GM21367 (cell line): ENCODE measurements at regions not wholly inside any gene's neighbourhood (a gene's known extent, or its start where the extent isn't known, plus 50 kb on each side); places are given as distances from the start of the nearest gene placed in this dataset.

Experiments
- ATAC-seq: cut with Tn5 transposase; IDR thresholded peaks from one replicate; pipeline ENCODE4 v1.9.1; 2021; ENCODE audit not compliant: unreplicated experiment

DNA sequence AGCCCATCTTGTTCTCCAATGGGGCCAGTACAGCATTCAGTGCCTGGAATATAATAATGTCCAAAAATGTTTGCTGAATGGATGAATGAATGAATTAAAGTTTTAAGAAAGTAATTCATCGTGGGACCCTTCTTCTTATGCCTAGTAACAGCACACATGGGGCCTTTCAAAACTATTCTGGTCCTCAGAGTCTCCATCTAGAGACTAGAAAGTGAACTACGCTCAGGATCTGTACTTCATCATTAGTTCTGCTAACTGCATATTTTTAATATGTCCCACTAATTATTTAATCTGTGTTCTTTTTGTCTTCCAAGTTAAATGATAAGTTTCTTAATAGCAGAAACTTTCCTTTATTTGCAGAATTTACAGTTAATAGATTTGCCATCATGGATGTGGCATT, 172.5 kb downstream of the SMAD2 start:
- ATAC-seq: no peak

DNA sequence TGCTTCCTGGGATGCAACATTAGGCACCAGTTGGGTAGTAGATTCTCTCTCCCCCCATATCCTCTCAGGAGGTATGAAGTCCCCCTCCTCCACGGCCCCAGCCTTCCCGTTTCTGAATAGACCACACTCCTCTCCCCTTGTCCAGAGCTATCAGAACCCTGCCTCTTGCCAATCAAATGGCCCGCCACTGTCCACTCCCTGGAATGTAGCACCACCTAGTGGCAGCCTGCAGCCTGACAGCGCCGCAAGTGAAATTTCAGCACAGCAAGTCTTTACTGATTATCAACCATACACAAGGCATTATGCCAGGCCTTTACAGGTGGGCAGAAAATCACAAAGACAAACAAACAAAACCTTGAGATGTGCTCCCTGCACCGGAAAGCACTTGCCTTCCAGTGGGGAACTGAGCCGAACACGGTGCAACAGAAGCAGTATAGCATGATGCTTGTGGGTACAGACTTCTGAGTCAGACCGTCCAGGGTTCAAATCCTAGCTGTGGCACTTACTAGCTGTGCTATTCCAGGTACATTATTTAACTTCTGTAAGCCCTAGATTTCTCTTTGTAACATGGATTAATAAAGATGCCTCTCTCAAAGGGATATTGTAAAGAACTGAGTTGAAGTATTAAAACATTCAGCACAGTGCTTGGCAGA, 174.0 kb downstream of the SMAD2 start:
- ATAC-seq: peak; percentile 73

DNA sequence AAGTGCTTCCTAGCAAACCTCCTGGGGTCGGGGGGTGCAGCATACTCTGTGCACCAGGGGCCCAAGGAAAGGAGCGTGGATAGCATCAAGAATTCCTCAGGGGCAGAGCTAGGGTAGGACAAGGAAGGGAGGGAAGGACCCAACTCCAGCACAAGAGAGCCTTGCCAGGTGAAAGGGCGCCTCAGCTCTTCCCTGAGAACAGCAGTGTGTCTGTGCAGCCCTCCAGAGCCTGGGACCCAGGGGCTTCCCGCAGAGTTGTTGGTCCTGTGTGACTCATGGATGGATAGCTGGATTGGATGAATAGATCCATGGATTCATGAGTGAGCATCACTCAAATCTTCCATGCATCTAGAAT, 175.4 kb downstream of the SMAD2 start:
- no peak for ATAC-seq

DNA sequence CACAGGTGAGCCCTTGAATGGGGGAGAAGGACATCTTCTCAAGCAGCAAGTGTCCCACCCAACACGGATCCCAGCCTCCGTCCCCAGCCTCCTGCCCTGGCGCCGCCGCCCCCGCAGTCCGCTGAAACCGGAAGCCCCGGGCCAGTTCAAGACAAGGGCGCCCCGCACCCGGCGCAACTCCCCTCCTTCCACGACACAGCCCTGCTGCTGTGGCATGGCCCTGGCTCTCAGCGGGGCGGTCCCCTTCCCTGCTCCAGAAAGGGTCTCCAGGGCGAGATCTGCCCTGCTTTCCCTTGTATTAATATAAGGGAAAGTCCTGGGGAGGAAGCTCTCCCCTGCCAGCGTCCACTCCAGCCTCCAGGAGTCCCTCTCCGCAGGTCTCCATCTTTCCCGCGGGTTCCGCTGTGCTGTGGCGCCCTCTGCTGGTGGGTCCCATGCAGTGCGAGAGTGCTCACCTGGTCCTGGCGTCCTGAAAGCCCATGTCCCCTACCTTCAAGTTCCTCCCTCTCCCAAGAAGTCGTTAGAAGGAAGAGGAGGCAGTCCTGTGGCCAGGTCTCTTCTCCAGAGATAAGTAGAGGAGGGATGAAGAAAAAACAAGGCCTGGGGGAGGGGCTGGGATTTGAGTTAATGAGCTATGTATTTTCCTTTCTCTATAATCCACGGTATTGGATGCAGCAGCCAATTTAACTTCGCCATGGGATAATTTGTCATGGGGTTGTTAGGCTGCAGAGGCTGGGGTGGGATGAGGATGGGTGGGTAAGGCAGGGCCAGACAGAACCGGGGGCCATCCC, 176.0 kb downstream of the SMAD2 start:
- ATAC-seq: no peak

DNA sequence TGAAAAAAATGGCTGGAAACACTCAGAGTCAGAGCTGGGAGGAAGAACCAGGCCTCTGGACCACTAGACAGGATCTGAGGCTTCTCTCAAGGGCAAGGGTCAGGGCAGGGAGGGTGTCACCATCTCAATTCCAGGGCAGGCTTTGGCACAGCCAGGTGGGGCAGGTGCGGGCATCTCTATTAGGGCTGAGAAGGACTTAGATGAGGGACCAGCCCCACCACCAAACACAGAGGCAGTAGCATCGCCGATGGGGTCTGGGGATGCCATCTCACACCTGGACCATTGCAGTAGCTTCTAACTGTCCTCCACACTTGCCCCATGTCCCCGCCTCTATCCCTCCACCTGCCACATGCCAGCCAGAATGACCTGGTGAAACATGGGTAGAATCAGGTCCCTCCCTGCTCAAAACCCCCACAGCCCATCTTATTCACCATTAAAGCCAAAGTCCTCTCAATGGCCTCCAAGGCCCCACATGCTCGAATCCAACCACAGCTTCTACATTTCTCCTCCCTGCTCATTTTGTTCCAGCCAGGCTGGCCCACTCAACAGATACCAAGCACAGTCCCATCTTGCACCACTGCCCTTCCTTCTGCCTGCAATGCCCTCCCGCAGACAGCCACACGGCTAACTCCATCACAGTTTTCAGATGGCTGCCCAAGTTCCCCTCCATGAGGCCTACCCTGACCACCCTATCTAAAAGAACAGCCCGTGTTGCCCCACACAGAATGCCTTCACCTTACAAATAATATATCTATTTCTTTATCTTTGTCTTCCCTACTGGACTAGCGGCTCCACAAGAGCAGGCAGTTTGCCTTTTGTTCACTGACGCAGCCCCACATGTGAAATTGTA, 177.4 kb downstream of the SMAD2 start:
- no peak for ATAC-seq

DNA sequence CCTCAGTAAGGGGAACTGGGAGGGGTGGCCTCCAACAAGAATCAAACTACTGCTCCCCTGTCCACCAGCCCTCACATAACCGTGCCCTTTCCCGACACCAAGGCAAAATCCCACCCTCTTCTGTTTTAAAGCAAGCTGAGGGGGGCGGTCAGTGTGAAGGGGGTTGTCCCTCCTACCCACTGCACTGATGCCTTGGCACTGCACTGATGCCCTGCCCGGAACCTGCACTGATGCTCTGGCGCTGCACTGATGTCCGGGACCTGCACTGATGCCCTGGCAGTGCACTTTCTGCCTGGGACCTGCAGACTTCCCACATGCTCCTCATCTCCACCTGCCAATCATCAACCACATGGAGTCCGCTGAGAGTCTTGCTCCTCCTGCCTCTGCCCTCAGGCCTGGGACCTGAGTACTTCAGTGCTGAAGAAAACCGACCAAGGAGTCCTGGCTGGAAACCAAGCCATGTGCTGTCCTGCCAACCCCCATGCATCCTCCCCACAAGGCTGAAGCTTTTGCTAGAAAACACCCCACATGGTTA, 179.5 kb downstream of the SMAD2 start:
- no peak for ATAC-seq

DNA sequence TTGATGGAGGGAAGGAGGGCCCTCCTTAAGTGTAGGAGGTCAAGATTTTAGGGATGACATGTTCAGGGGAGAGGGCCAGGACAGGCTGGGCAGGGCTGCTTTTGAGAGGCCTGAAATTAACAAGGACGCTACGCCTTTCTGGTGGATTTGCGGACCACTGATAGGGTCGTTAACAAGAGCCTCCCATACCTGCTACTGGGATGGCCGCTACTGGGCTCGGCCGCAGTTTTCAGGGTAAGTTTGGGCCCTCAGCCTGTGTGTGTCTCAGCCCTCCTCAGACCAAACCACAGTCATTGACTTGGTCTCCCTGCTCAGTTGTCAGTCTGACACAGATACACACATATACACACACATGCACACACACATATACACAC, 180.9 kb downstream of the SMAD2 start:
- no peak for ATAC-seq

DNA sequence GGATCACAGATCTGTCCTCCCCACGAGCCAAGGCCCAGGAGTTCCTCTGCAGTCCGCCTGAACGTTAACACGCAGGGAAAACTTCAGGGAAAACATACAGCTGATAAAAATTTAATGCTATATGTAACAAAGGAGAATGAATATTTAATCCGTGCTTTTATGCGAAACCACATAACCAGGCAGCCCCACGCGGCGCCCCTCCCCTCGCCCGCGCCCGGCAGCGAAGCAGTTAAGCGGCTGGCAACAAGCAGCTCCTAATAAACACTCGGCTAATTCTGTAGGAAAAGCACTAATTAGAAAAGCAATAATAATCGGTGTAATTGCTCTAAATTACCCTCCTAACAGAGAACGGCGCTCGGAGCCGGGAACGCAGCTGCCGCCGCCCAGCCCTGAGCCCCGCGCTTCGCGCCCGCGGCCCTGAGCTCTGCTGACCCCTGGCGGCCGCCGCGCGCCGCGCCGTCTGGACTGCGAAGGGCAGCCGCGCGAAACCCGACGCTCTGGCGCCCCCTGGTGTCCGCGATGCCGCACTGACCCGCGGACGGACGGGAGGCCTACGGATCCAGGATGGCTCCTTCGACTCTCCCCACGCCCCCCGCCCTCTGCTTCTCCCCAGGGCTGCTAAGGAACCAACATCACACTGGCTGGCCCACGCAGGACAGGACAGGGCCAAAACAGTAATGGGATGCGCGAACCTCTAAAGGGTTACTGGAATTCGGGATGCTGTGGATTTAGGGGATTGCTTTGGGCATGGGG, 181.4 kb downstream of the SMAD2 start:
- ATAC-seq: peak; percentile 86

DNA sequence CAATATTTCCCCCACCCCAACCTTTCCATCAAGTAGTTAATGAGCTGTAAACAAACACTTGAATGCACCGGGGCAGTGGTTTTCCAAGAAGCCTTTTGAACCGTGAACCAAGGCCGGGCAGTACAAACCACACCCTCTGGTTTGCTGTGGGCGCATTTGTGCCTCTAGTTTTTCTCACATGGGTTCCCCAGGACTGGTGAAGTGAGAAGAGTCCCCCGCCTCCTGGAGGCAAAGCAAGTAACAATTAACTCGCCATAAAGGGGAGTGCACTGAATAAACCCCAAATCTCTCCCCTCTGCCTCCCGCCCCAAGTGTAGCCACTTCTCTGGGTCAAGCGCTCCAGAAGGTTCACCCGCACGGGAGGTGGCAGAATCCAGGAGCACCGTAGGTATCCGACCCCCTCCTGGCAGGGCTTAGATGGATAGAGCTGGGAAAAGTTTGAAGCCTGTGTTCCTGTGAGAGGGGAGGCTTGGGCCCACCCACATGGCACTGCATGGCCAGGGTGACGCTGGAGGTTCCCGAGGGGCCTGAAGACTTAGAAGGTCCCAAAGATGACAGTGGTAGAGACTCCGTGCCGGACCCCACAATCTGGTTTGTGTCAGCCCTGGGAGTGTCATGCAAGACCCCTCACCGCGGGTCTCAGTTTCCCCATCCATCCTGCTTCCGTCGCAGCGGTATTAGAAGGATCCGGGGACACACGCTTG, 182.2 kb downstream of the SMAD2 start:
- no peak for ATAC-seq

DNA sequence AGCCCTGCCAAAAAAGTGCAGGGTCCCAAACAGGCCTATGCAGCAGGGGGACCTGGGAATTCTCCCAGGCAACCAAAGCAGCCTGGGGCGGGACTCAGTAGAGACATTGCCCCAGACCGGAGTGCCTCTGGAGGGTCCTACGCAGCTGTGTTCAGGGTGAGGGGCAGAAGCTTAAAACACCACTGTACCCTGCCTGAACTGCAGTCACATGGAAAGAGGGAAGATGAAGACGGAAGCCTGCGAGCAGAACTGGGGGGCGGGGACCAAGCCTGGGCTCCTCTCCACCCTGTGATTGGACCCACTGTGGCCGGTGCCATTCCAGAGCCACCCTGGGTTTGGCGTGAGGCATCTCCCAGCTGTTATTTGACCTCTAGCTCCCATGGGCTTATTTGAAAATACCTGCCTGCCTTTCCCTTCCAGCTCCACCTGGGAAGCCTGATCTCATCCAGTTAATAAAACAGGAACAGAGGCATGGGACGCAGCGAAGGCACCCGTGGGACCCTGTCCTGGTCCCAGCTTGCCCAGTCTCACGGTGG, 183.1 kb downstream of the SMAD2 start:
- ATAC-seq: no peak

DNA sequence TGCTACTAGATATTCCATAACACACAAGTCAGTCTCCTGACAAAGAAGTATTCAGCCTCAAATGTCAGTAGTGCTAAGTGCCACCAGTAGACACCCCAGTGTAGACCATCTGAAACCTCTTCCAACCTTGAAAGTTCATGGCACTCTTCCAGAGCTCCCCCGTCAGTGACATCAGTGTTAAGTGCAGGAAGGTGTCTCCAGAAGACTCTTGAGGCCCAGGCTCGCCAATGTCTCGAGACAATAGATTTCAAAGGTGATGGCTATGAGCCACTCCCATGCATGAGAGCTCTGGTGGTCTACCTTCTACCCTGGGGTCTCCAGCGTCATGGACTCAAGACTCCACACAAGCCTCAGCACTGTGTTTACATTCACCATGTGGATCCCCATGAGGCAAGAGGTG, 183.8 kb downstream of the SMAD2 start:
- ATAC-seq: no peak

DNA sequence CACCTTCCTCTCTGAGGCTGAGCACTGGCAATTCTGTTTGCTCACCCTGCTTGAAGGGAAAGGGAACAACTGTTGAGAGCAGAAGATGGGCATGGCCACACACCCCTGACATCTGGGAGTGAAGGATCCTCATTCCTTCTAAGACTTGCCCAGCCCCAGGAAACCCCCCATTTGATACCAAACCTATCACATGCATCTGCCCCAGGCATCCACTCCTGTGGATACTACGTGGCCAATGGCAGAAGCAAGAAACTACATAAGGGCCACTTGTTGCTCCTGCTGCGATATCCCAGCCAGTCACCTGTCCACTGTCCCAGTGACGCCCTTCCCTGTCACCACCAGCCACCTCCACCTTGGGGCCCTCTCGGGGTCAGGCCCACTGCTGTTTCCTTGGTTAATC, 185.2 kb downstream of the SMAD2 start:
- no peak for ATAC-seq

DNA sequence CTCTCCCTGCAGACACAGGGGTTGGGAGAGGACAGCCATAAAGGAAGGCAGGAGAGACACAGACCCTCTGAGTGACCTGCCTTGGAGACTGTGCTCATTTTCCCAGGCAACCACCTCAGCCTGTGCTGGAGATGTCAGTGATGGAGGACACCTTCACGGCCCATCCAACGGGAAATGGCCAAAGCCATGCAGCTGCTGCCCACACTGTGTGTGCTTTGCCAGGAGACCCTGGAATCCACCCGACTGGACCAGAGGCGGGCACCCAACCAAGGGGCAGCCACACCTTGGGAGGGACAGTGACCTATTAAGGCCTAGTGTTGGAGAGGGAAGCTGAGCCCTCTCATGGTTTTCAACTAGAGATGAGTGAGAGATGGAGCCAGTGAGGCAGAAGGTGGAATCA, 192.5 kb downstream of the SMAD2 start:
- no peak for ATAC-seq

DNA sequence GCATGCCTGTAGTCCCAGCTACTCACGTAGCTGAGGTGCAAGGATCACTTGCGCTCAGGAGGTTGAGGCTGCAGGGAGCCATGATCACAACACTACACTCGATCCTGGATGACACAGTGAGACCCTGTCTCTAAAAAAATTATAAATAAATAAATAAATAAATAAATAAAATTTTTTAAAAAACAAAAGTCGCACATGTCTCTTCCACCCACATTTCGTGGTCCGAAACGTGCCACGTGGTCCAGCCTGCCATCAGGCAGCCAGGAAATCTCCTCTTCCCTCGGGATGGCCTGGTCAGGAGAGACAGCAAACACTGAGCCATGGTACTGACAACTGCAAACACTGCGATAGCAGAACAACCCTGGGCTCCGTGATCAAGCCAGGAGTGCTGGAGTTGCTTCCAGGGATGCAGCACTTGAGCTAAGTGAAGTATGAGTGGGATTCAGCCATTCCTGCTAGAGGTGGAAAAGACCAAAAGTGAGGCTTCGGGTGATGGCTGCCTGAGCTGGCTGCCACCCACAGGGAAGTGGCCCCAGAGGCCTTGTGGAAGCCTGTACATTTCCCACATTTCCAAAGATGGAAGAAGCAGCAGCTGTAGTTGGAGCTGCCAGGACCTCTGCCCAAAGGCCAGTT, 193.1 kb downstream of the SMAD2 start:
- ATAC-seq: no peak

DNA sequence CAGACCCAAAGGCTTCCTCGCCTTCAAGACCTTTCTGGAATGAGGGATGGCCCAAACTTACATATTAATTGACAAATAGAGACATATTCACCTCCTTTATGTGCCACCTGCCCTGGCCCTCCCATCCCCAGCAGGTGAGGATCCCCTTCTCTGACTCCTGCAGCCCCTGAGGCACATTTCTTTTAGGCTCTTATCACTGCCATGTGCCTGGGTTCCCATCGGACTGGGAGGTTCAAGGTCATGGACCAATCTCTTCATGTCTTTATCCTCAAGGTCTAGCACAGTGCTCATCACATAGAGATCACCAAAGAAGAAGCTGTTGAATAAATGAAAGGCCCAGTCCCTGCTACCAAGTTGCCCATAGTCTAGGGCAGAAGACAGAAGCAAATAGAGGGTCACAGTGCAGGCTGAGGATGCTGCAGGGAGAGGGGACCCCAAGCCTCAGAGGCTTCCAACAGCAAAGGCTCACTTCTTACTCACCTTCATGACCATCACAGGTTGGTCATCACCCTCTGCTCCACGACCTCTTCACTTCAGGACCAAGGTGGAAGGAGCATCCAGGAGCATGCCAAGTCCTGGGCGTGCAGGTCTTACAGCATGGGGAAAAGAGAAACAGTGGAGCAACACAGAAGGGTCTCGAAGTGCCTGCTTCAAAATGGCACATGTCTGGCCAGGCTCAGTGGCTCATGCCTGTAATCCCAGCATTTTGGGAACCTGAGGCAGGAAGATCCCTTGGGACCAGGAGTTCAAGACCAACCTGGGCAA, 193.9 kb downstream of the SMAD2 start:
- no peak for ATAC-seq

DNA sequence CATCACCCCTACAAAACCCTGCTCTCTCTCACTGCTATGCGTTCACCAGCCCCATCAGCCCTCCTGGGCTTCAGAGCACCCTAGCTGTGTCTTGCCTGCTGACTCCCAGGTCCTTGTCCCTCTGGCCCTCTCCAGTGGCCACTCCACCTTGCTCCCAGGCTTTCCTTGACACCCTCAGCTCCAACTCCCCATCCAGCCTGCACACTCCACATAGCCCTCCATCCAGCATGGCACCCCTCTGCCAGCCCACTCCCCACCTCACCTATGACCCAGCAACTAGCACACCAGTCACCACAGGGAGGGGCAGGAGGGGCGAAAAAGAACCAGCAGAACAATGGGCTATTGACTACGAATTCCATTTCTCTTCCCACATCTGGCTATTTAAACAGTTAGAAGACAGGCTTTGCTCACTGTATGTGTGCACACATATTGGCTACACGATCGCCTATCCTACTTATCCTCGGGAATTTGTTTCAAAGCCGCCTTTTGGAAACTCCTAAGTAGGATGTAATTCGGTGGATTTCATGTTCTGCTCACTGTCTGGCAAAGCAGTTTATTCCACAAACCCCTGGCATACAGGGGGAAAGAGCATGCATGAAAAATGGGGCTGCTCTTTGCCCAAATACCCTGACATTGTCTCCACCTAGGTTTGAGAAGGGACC, 195.3 kb downstream of the SMAD2 start:
- no peak for ATAC-seq

DNA sequence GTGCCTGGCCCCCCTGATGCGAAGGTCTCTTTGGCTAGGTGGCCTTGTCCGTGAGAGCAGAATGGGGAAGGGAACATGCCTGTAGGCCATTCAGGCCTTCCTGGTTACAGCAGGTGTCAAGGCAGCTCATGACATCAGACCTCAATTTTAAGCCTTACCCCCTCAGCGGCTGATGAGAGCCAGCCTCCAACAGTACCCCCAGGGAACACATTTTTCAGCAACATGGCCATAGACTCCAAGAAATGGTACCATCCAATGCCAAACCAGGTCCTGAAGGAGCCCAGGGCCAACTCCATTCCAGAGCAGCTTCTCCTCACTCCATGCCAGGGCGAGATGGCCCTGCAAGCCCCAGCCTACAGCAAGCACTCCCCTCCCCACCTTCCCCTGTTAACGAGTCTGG, 199.2 kb downstream of the SMAD2 start:
- no peak for ATAC-seq

DNA sequence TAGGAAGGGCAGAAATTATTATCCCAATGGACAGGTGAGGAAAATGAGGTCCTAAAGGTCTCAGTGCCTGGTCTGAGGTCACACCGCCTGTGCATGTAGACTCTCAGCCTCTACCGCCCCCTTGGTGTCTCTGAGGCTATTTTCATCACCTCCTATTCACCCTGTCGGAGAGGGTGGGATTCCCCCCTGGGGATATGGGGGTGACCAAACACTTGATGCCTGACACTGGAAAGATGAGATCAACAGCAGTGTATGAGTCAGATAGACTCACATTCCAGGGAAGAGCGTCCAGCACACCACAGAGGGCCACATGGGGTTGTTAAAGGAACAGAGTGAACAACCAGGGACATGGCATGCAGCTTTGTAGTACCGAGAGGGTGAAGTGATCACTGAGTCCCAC, 199.7 kb downstream of the SMAD2 start:
- ATAC-seq: no peak
